IgD-negative memory B cell (primary cell): ENCODE measurements at regions not wholly inside any gene's neighbourhood (a gene's known extent, or its start where the extent isn't known, plus 50 kb on each side); places are given as distances from the start of the nearest gene placed in this dataset.
A peak's percentile ranks its signal among the peaks of the same experiment; 100 is the strongest.
"Not testable (repeated sequence)": the region's sequence is repeated elsewhere in the genome, so short reads cannot be mapped to it uniquely, and the experiment has no call there.

Experiments used
- H3K27ac Mint-ChIP-seq, 3 donors: one replicate each; pipeline ENCODE4 v1.8.0; 2020 to 2022; ENCODE audit warnings: mild to moderate bottlenecking in 3 of 3, mixed read lengths in 3 of 3, moderate library complexity in 1 of 3
- H3K27me3 Mint-ChIP-seq: one replicate; pipeline ENCODE4 v1.8.0; 2021; ENCODE audit warnings: mixed read lengths
- H3K36me3 Mint-ChIP-seq: one replicate; pipeline ENCODE4 v1.8.0; 2020; ENCODE audit warnings: mild to moderate bottlenecking, mixed read lengths
- H3K4me1 Mint-ChIP-seq, 3 donors: one replicate each; pipeline ENCODE4 v1.8.0; 2020 to 2022; ENCODE audit warnings: mixed read lengths in 3 of 3, mild to moderate bottlenecking in 1 of 3
- H3K4me3 Mint-ChIP-seq, 4 donors: one replicate each; pipeline ENCODE4 v1.8.0; 2020 to 2022; ENCODE audit warnings: mild to moderate bottlenecking in 4 of 4, mixed read lengths in 4 of 4, moderate library complexity in 3 of 4
- H3K9me3 Mint-ChIP-seq, 3 donors: one replicate each; pipeline ENCODE4 v1.8.0; 2020 to 2021; ENCODE audit warnings: mixed read lengths in 3 of 3, mild to moderate bottlenecking in 1 of 3

DNA sequence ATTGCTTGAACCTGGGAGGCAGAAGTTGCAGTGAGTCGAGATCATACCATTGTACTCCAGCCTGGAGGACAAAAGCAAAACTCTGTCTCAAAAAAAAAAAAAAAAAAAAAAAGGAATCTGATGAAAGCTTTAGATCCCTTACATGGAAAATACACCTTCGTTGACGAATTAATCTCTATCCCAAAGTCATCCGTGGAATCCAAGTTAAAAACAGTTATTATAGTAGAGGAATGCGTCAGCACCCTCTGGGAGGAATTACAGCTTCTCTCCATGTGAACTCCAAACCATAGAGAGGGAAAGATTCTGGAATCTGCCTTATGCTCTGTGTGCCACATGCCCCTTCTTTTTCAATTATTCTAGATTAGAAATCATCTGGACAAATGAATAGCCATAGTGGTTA lies 192.3 kb upstream of the C2CD4B start:
- Mint-ChIP-seq H3K4me3 (no peak overlapping the region), H3K4me1 (no peaks in the 10 kb centered on the region), H3K36me3 (no peaks in the 10 kb centered on the region), H3K27me3 (peaks cover 10% of the 10 kb centered on the region), H3K27ac (no peak overlapping the region), H3K9me3 (peaks cover 0 to 2% (median 0%) of the 10 kb centered on the region in 3 donors)

DNA sequence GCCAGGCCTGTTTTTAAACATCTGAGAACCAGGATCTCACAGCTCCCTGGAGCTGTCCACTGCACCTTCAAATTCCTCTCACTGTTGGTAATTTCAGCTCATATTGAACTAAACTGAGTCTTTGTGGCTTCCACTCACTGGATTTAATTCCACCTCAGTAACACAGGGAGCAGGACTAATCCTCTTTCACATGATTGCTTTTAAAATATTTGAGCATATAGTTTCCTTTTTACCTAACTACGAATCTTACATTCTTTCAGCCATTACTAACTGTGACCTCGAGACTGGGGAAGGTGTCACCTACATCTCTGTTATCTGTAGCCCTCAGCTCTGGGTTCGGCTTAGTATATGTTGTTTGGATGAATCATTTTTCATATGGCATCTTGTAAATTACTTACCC lies 194.3 kb upstream of the C2CD4B start:
- Mint-ChIP-seq H3K4me3 (no peak overlapping the region), H3K4me1 (no peaks in the 10 kb centered on the region), H3K9me3 (peaks cover 0 to 2% (median 0%) of the 10 kb centered on the region in 3 donors), H3K36me3 (no peaks in the 10 kb centered on the region), H3K27me3 (peaks cover 12% of the 10 kb centered on the region), H3K27ac (no peak overlapping the region)

DNA sequence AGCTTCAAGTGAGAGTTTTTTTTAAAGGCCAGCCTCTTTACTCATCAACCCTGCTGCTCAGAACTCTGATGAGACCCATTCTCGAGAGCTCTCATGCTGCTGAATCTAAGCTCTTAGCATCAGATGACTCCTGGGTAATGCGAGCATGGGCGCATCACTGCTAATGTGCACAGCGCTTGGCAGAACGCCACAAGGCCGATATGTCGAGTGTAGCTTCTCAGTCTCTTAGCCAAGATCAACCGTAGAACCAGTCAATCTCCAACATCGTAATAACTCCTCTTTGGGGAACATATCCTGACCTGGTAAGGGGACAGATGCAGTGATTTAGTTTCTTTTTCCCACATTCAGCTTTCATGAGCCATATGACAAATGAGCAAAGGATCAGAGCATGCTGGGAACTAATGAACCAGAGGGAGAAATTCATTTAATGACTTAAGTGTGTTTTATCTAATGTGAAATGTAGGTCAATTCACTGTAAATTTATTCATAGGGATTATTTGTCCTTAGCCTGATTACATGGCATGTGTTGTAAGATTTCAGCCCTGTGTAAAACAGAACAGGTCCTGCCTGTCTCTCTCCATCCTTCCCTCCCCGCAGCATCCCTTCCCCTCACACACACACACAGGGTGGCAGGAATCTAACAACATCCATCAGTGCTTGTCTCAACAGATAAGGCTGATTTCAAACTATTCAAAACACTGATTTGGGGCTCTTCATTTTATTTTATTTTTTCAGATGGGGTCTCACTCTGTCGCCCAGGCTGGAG lies 195.4 kb upstream of the C2CD4B start:
- no peaks in the 10 kb centered on the region for H3K36me3 Mint-ChIP-seq
- H3K4me1 Mint-ChIP-seq, result no peaks in the 10 kb centered on the region
- peaks cover 0 to 2% (median 0%) of the 10 kb centered on the region in 3 donors for H3K9me3 Mint-ChIP-seq
- no peak overlapping the region for H3K27ac Mint-ChIP-seq
- no peak overlapping the region for H3K4me3 Mint-ChIP-seq
- H3K27me3 Mint-ChIP-seq, result peaks cover 15% of the 10 kb centered on the region

DNA sequence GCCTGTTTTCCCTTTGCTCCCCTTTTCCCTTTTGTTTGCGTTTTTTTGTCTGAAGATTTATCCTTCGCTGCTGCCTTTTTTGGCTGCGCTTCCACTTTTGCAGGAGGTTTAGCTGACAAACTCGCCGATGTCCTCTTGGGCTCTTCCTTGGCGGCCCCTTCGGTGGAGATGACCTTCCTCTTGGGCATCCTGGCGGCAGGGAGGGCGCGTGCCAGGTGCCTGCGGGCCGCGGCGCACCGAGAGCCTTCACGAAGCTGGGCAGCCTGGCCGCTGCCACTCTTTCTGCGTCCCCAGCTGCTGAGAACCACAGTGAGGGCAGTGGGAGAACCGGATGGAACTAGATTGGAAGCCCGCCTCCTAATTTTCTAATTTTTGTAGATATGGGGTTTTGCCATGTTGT lies 197.1 kb upstream of the C2CD4B start:
- H3K27ac Mint-ChIP-seq, result no peak overlapping the region
- H3K4me1 Mint-ChIP-seq, result no peaks in the 10 kb centered on the region
- peaks cover 0 to 2% (median 0%) of the 10 kb centered on the region in 3 donors for H3K9me3 Mint-ChIP-seq
- no peaks in the 10 kb centered on the region for H3K36me3 Mint-ChIP-seq
- H3K4me3 Mint-ChIP-seq, result no peak overlapping the region
- peaks cover 12% of the 10 kb centered on the region for H3K27me3 Mint-ChIP-seq

DNA sequence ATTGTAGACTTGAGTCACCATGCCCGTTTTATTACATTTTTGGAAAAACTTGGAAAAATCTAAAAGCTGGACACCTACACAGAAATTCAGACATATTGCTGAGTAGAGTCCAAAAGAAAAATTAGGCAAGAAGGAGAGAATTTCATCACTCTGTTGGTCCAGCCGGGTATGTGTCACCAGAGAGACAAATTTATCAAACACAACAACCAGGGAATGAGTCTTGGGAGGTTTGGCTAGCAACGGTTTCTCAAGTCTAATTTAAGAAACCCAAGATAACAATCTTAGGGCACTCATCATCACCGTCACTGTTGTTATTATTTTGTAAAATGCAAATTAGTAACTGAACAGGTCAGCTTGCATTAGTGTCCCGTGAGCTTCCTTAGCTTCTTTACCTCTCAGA lies 197.5 kb upstream of the C2CD4B start:
- no peaks in the 10 kb centered on the region for H3K36me3 Mint-ChIP-seq
- H3K4me1 Mint-ChIP-seq, result no peaks in the 10 kb centered on the region
- H3K4me3 Mint-ChIP-seq, result no peak overlapping the region
- H3K27me3 Mint-ChIP-seq, result peaks cover 9% of the 10 kb centered on the region
- no peaks in the 10 kb centered on the region for H3K9me3 Mint-ChIP-seq
- H3K27ac Mint-ChIP-seq, result no peak overlapping the region

DNA sequence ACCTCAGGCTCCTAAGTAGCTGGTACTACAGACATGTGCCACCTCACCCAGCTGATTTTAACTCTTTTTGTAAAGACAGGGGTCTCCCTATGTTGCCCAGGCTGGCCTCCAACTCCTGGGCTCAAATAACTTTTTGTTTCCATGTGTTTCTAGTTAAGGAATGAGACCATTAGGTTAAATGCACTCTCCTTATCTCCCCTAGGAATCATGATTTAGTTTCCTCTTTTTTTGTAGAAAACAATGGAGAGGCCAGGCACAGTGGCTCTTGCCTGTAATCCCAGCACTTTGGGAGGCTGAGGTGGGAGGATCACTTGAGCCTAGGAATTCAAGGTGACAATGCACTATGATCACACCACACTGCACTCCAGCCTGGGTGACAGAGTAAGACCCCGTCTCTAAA lies 198.8 kb upstream of the C2CD4B start:
- no peaks in the 10 kb centered on the region for H3K36me3 Mint-ChIP-seq
- H3K9me3 Mint-ChIP-seq, result no peaks in the 10 kb centered on the region
- peaks cover 8% of the 10 kb centered on the region for H3K27me3 Mint-ChIP-seq
- no peaks in the 10 kb centered on the region for H3K4me1 Mint-ChIP-seq
- no peak overlapping the region for H3K27ac Mint-ChIP-seq
- no peak overlapping the region for H3K4me3 Mint-ChIP-seq

DNA sequence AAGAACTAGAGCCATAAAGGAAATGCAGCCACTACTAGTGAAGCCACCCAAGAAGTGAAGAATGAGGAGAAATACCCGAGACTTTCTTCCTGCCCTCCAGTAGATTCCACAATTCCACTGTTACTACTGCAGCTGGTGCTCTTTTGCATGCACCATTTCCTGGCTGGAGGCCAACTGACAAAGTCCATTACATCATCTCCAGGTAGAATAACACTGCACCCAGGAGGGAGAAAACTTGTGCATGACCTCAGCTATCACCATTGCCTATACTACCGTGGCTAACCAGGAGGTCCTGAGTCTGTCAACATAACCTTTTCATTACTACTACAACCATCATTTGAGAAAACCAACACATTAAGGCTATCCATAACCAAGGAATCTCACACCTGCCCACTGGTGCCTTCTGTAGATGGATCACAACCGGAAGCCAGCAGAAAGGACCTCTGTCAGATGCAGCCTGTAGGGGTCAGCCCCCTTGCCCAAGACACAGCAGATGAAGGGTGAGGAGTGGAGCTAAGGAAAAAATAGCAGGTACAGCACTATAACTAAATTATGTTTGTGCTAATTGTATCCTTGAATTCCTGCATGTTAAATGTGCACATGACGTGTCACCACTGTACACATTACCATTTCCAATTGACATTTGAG lies 200.8 kb upstream of the C2CD4B start:
- H3K36me3 Mint-ChIP-seq, result no peaks in the 10 kb centered on the region
- H3K9me3 Mint-ChIP-seq, result no peaks in the 10 kb centered on the region
- H3K27me3 Mint-ChIP-seq, result peaks cover 9% of the 10 kb centered on the region
- no peak overlapping the region for H3K27ac Mint-ChIP-seq
- H3K4me3 Mint-ChIP-seq, result no peak overlapping the region
- H3K4me1 Mint-ChIP-seq, result no peaks in the 10 kb centered on the region

DNA sequence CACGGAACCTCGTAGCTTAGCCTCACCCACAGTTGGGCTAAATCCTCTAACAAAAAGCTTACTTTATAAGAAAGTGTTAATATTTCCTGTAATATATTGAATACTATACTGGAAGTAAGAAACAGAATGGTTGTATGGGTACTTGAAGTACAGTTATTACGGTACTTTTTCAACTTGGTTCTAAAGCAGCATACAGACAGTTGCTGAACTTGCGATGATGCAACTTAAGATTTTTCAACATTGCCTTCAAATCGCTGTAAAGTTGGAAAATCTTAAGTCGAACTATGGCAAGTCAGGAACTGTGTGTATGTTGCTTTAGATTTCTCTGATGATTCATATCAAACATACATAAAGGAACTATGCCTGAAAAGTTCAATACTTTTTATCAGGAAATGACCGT lies 204.4 kb upstream of the C2CD4B start:
- Mint-ChIP-seq H3K27ac (no peak overlapping the region), H3K4me1 (no peaks in the 10 kb centered on the region), H3K9me3 (no peaks in the 10 kb centered on the region)

DNA sequence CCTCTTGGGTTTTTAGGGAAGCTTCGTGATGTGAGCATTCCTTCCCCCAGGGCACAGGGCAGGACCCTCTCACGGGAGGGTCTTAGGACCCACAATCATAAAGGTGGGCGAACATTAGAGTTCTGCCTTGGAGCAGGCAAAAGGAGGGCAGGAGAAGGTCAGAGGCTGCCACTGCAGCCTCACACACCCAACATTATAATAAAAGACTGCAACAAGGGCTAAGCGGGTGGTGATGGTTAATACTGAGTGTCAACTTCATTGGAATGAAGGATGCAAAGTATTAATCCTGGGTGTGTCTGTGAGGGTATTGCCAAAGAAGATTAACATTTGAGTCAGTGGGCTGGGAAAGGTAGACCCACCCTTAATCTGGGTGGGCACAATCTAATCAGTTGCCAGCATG lies 206.6 kb upstream of the C2CD4B start:
- not testable (repeated sequence) for H3K36me3 Mint-ChIP-seq, H3K9me3 Mint-ChIP-seq, H3K4me1 Mint-ChIP-seq, H3K27me3 Mint-ChIP-seq, H3K27ac Mint-ChIP-seq, H3K4me3 Mint-ChIP-seq

More for the DNA sequence above, 204.4 kb upstream of the C2CD4B start:
- H3K4me3 Mint-ChIP-seq, result no peak overlapping the region
- no peaks in the 10 kb centered on the region for H3K36me3 Mint-ChIP-seq
- peaks cover 8% of the 10 kb centered on the region for H3K27me3 Mint-ChIP-seq

DNA sequence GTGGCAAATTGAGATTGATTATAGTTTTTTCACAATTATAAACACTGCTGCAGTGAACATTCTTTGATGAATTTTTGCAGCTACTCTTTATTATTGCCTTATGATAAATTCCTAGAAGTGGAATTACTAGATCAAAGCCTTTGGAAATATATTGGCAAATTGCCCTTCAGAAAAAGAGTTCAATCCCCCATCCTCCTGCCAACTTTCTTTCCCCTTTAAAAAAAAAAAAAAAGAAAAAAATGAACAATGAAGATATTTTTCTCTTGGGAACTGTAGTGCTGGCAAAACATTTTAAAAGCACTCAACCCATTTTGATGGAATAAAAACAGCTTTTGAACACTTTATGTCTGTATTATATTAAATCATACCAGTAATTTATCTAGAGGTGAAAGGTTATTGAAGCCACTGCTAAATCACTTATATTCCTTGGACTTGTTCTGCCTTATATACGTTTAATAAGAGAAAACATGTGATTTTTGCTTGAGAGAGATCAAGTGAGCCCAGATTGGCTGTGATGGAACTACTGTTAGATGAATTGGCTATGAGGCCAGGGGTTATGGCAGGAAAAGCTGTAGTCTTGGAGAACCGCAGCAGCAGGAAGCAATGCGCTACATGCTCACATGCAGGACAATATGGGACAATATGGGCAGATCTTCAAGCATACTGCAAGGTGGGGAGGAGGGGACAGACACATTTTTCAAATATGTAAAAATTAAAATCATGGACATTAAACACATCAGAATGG lies 212.8 kb upstream of the C2CD4B start:
- Mint-ChIP-seq H3K27ac (no peak overlapping the region), H3K27me3 (peaks cover 6% of the 10 kb centered on the region), H3K9me3 (no peaks in the 10 kb centered on the region), H3K36me3 (peaks cover 1% of the 10 kb centered on the region), H3K4me1 (no peaks in the 10 kb centered on the region), H3K4me3 (no peak overlapping the region)

DNA sequence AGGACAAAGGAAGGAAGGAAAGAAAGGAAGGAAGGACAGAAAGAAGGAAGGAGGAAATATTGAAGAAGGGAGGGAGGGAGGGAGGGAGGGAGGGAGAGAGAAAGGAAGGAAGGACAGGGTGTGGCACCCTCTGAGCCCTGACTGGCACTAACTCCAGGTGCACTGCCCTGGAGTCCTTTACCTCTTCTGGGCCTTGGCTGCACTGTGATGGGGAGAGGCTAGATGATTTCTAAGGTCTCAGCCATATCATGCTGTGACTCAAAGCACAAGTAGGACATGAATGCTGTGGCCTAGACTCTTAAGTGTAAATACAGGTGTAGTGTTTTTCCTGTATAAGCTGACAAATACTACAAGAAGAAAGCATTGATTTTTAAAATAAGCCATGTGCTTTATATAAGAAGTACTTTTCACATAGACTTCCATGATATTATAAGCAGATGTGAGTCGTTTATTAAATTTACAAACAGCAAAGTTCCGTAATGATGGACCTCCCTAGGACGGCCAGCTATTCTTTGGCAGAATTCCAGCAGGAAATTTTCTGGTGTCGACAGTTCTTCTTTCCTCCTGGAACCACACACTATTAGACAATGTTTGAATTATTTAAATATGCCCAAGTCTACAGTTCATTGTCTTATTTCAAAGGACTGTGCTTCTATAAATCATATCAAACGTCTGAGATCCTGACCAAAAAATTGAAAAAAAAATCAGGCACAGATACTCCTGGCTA lies 213.8 kb upstream of the C2CD4B start:
- Mint-ChIP-seq H3K27ac (peak overlapping the region in 2 of 3 donors; percentile 7 to 50), H3K4me1 (no peaks in the 10 kb centered on the region), H3K4me3 (no peak overlapping the region), H3K9me3 (no peaks in the 10 kb centered on the region), H3K36me3 (peaks cover 1% of the 10 kb centered on the region), H3K27me3 (peaks cover 6% of the 10 kb centered on the region)

DNA sequence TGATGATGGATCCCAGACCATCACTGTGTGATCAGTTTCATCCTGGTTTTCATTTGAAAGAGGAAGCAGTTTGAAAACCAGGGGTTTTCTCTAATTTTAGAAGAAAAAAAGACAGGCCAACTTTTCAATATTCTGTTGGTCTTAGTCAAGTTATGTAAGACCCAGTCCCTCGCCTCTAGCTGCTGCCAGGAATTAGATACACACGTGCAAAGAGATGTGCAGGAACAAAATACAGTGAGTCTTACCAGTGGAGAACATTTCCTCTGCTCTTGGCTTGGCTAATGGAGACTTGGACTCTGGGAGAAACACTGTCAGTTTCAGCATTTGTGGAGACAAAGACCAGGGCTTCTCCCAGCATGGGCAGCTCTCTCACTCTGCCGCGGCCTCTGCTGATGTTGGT lies 214.9 kb upstream of the C2CD4B start:
- Mint-ChIP-seq H3K9me3 (no peaks in the 10 kb centered on the region), H3K27ac (no peak overlapping the region), H3K4me3 (no peak overlapping the region), H3K4me1 (no peaks in the 10 kb centered on the region), H3K36me3 (peaks cover 1% of the 10 kb centered on the region), H3K27me3 (peaks cover 7% of the 10 kb centered on the region)

DNA sequence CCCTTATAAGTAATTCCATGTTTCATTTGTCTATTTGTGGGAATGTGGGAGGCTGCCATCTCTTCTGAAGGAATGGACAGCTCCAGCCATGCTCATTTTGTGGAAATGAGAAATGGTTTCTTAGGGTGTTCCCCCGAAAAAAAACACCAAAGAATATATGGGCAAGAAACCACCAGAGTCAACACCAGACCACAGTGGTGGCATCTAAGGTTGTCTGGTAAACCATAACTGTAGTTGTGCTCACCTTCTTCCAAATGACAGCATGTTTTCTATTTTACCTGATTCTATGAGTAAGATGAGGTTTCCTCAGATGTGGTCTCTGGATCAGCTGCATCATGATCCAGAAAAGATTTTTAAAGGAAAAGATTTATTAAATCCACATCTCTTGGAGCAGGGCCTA lies 217.0 kb upstream of the C2CD4B start:
- H3K36me3 Mint-ChIP-seq, result peaks cover 1% of the 10 kb centered on the region

DNA sequence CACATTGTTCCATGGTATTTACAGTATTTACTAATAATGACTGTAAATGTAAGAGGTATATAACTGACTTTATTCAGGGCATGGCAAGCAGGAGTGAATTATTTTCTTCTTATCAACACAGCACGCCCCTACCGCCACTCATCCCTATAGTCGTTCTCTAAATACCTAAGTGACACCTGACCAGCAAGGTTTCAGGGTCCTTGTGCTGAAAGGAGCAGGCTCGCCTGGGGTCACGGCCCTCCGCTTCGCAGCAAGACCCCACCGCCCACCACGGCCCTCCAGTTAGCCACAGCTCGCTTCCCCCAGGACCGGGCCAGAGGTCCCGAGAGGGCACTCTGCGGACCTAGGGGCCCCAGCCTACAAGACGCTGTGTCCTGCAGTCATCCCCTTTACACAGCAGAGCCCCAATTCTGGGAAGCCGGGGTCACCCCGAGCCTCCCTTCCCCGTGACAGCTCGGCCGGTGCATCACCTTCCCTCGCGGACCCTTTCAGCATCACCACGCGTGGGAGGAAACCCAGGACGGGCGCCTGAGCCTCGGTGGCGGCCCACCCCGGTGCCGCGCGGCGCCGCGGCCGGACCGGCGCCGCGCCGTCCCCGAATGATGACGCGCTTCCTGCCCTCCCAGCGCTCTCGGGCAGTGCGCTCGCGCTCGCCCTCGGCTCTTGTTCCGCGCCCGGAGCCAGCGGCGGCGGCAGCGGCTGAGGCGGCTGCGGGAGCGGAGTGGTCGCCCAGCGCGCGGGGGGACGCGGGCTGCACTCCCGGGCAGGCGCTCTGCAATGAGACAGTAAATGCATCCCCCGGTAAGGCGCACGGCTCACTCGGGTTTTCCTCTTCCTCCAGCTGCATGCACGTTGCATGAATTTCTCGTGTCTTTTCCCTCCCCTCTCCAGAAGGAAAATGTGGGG lies 225.1 kb upstream of the C2CD4B start, which contains the start of gene TLN2:
TLN2 (plus strand) TSS at position 666 of the 906 bp plus-strand sequence.
- Mint-ChIP-seq H3K4me1 (peaks cover 0 to 13% (median 6%) of the 10 kb centered on the region in 3 donors), H3K4me3 (peak within 1 kb of the TSS; percentile 92 to 98 (median 96)), H3K9me3 (no peaks in the 10 kb centered on the region), H3K27ac (peak within 1 kb of the TSS; percentile 80 to 92 (median 89)), H3K36me3 (no peaks in the 10 kb centered on the region), H3K27me3 (peaks cover 12% of the 10 kb centered on the region)

More for the DNA sequence above, 217.0 kb upstream of the C2CD4B start:
- Mint-ChIP-seq H3K4me1 (no peaks in the 10 kb centered on the region), H3K27ac (no peak overlapping the region), H3K27me3 (peaks cover 7% of the 10 kb centered on the region), H3K4me3 (no peak overlapping the region), H3K9me3 (no peaks in the 10 kb centered on the region)
